GM23338 (cell line): ENCODE measurements at regions not wholly inside any gene's neighbourhood (a gene's known extent, or its start where the extent isn't known, plus 50 kb on each side); places are given as distances from the start of the nearest gene placed in this dataset.

Source experiments
- ATAC-seq: fragments of 200-7000 bp; cut with Tn5 transposase; 3 replicates; pipeline ENCODE4 v1.9.1; 2020
- DNase-seq: peaks from one replicate; pipeline ENCODE4 v3.0.0-alpha.2; 2015; ENCODE audit warnings: low spot score
- H2AFZ ChIP-seq: fragments of 200-600 bp; sonication (generic); 2 replicates; pipeline ENCODE4 v1.8.0; 2016; ENCODE audit warnings: antibody characterized with exemption, mild to moderate bottlenecking, moderate library complexity
- H3F3A ChIP-seq: fragments of 200-600 bp; sonication (generic); replicated peaks from 2 replicates; pipeline ENCODE4 v1.8.0; 2017; ENCODE audit warnings: antibody characterized with exemption, mixed run types, low read depth
- H3K27ac ChIP-seq: fragments of 200-600 bp; sonication (generic); 2 replicates; pipeline ENCODE4 v1.6.1; 2016; ENCODE audit warnings: low read depth
- H3K27me3 ChIP-seq: fragments of 200-600 bp; sonication (generic); 2 replicates; pipeline ENCODE4 v1.8.0; 2016; ENCODE audit warnings: mild to moderate bottlenecking, mixed run types, moderate library complexity; ENCODE audit not compliant: insufficient read depth
- H3K36me3 ChIP-seq: fragments of 200-600 bp; sonication (generic); 2 replicates; pipeline ENCODE4 v1.8.0; 2016; ENCODE audit warnings: mild to moderate bottlenecking; ENCODE audit not compliant: insufficient read depth
- H3K4me1 ChIP-seq: fragments of 200-600 bp; sonication (generic); 2 replicates; pipeline ENCODE4 v1.8.0; 2016; ENCODE audit warnings: mild to moderate bottlenecking, moderate library complexity; ENCODE audit not compliant: insufficient read depth
- H3K4me2 ChIP-seq: fragments of 200-600 bp; sonication (generic); 2 replicates; pipeline ENCODE4 v1.7.1; 2017; ENCODE audit warnings: mixed run types
- H3K4me3 ChIP-seq: fragments of 200-600 bp; sonication (generic); 2 replicates; pipeline ENCODE4 v1.6.1; 2016; ENCODE audit warnings: mixed run types
- H3K79me2 ChIP-seq: fragments of 200-600 bp; sonication (generic); replicated peaks from 2 replicates; pipeline ENCODE4 v1.8.0; 2017; ENCODE audit warnings: mild to moderate bottlenecking; ENCODE audit not compliant: insufficient read depth
- H3K9me2 ChIP-seq: fragments of 200-600 bp; sonication (generic); 2 replicates; pipeline ENCODE4 v1.8.0; 2017; ENCODE audit not compliant: insufficient read depth
- H4K20me1 ChIP-seq: fragments of 200-600 bp; sonication (generic); replicated peaks from 2 replicates; pipeline ENCODE4 v1.8.0; 2017; ENCODE audit warnings: mild to moderate bottlenecking; ENCODE audit not compliant: insufficient read depth
- H3K27ac Mint-ChIP-seq: 2 replicates; pipeline ENCODE4 v1.8.0; 2020; ENCODE audit warnings: inconsistent platforms, mild to moderate bottlenecking, moderate library complexity, mixed read lengths
- H3K27me3 Mint-ChIP-seq: 3 replicates; pipeline ENCODE4 v1.8.0; 2022; ENCODE audit warnings: low read depth, mild to moderate bottlenecking, moderate library complexity, mixed read lengths, inconsistent platforms; ENCODE audit not compliant: insufficient read depth, poor library complexity
- H3K36me3 Mint-ChIP-seq: 3 replicates; pipeline ENCODE4 v1.8.0; 2021; ENCODE audit warnings: low read depth, mild to moderate bottlenecking, inconsistent platforms, moderate library complexity, mixed read lengths
- H3K4me1 Mint-ChIP-seq: 3 replicates; pipeline ENCODE4 v1.8.0; 2020; ENCODE audit warnings: mild to moderate bottlenecking, inconsistent platforms, mixed read lengths
- H3K4me3 Mint-ChIP-seq: 3 replicates; pipeline ENCODE4 v1.8.0; 2021; ENCODE audit warnings: moderate library complexity, mild to moderate bottlenecking, inconsistent platforms, mixed read lengths
- H3K9me3 Mint-ChIP-seq: 3 replicates; pipeline ENCODE4 v1.8.0; 2020; ENCODE audit warnings: moderate library complexity, mild to moderate bottlenecking, inconsistent platforms, mixed read lengths
- CREB1 ChIP-seq: fragments of 250-450 bp; sonication (Bioruptor Pico); IDR thresholded peaks from 2 replicates; pipeline ENCODE4 v1.5.0; 2020; ENCODE audit warnings: low read depth, mild to moderate bottlenecking, moderate library complexity
- CTCF ChIP-seq, 2 experiments: fragments of 200-600 bp in 1 of 2; sonication (generic) in 1 of 2; conservative IDR thresholded peaks; 2 replicates each; pipeline versions ENCODE4 v1.5.1 to v1.6.1; 2016 to 2017; ENCODE audit warnings: antibody characterized with exemption in 2 of 2, low read depth in 2 of 2, mild to moderate bottlenecking in 2 of 2, moderate library complexity in 1 of 2
- EZH2 ChIP-seq: fragments of 200-600 bp; sonication (generic); IDR thresholded peaks from one replicate; pipeline ENCODE4 v1.8.0; 2017; ENCODE audit warnings: antibody characterized with exemption, mild to moderate bottlenecking, low read depth; ENCODE audit not compliant: unreplicated experiment
- EZH2phosphoT487 ChIP-seq: fragments of 200-600 bp; sonication (generic); IDR thresholded peaks from one replicate; pipeline ENCODE4 v1.8.1; 2018; ENCODE audit warnings: antibody characterized with exemption; ENCODE audit not compliant: unreplicated experiment
- NANOG ChIP-seq: IDR thresholded peaks from 2 replicates; pipeline ENCODE4 v1.6.1; 2016; ENCODE audit warnings: antibody characterized with exemption, borderline replicate concordance
- POLR2AphosphoS5 ChIP-seq: IDR thresholded peaks from 2 replicates; pipeline ENCODE4 v1.6.1; 2016; ENCODE audit warnings: antibody characterized with exemption, low read depth
- REST ChIP-seq: IDR thresholded peaks from one replicate; pipeline ENCODE4 v1.6.1; 2018; ENCODE audit warnings: antibody characterized with exemption; ENCODE audit not compliant: unreplicated experiment
- STAT1 ChIP-seq: IDR thresholded peaks from one replicate; pipeline ENCODE4 v1.6.1; 2016; ENCODE audit warnings: antibody characterized with exemption; ENCODE audit not compliant: unreplicated experiment
- ZNF331 ChIP-seq: fragments of 250-450 bp; sonication (Bioruptor Pico); IDR thresholded peaks from 2 replicates; pipeline ENCODE4 v1.5.0; 2020; ENCODE audit warnings: low read depth, mild to moderate bottlenecking, moderate library complexity

- no peak for DNase-seq
- no peak overlapping the region for H3K4me3 ChIP-seq
- H4K20me1 ChIP-seq = no peaks in the 10 kb centered on the region; the same call in 1 of the 2 replicates
- no peaks in the 10 kb centered on the region for H3K36me3 Mint-ChIP-seq
- no peak for TF ChIP-seq ZNF331 (CRISPR knock-in tag)
- no peak for TF ChIP-seq EZH2
- TF ChIP-seq CTCF (conservative IDR thresholded peaks at IDR 0.05; ENCODE audit: low read depth in 2 of 2) = no peak
- TF ChIP-seq STAT1 = no peak
- no peak for TF ChIP-seq REST
- no peak for TF ChIP-seq NANOG
- no peak for TF ChIP-seq EZH2phosphoT487
- no peak for TF ChIP-seq CREB1 (CRISPR knock-in tag)
- no peaks in the 10 kb centered on the region for H3K9me2 ChIP-seq
- no peaks in the 10 kb centered on the region for H3K9me3 Mint-ChIP-seq
- H2AFZ ChIP-seq = no peak overlapping the region
- no peak overlapping the region for H3K4me2 ChIP-seq
- ATAC-seq = no peak
- H3K27ac ChIP-seq = no peak overlapping the region
- no peaks in the 10 kb centered on the region for H3K36me3 ChIP-seq
- no peak overlapping the region for H3K4me3 Mint-ChIP-seq
- H3K4me1 Mint-ChIP-seq = peaks cover 3% of the 10 kb centered on the region; the same call in 2 of the 3 replicates
- peaks cover 3% of the 10 kb centered on the region for H3K27me3 Mint-ChIP-seq
- H3K79me2 ChIP-seq = no peaks in the 10 kb centered on the region
- H3K27me3 ChIP-seq = no peaks in the 10 kb centered on the region
- H3K4me1 ChIP-seq = no peaks in the 10 kb centered on the region
- H3K27ac Mint-ChIP-seq = no peak overlapping the region
- H3F3A ChIP-seq = no peaks in the 10 kb centered on the region
Observed at GRCh38 chr12:98162906-98163678, 352.3 kb upstream of the TMPO start.

GRCh38 chr12:98172304-98172703 is 343.1 kb upstream of the TMPO start:
- Histone ChIP-seq H3K36me3 (no peaks in the 10 kb centered on the region), H3K79me2 (no peaks in the 10 kb centered on the region), H3F3A (no peaks in the 10 kb centered on the region), H3K27ac (no peak overlapping the region), H3K9me2 (peaks cover 4% of the 10 kb centered on the region), H3K4me1 (peaks cover 7% of the 10 kb centered on the region; the same call in 1 of the 2 replicates), H2AFZ (no peak overlapping the region), H3K27me3 (no peaks in the 10 kb centered on the region), H3K4me3 (no peak overlapping the region), H4K20me1 (no peaks in the 10 kb centered on the region), H3K4me2 (no peak overlapping the region)
- no peaks in the 10 kb centered on the region for H3K27me3 Mint-ChIP-seq
- peaks cover 7% of the 10 kb centered on the region; the same call in 1 of the 3 replicates for H3K4me1 Mint-ChIP-seq
- H3K27ac Mint-ChIP-seq = no peak overlapping the region
- H3K36me3 Mint-ChIP-seq = no peaks in the 10 kb centered on the region
- no peaks in the 10 kb centered on the region for H3K9me3 Mint-ChIP-seq
- DNase-seq = no peak
- H3K4me3 Mint-ChIP-seq = no peak overlapping the region
- ATAC-seq = no peak
- no peak for TF ChIP-seq CTCF (conservative IDR thresholded peaks at IDR 0.05; ENCODE audit: low read depth in 2 of 2)
- no peak for TF ChIP-seq EZH2phosphoT487
- TF ChIP-seq POLR2AphosphoS5 = no peak
